ENCODE measurements at regions not wholly inside any gene's neighbourhood (a gene's known extent, or its start where the extent isn't known, plus 50 kb on each side); places are given as distances from the start of the nearest gene placed in this dataset.
"Not testable (repeated sequence)": the region's sequence is repeated elsewhere in the genome, so short reads cannot be mapped to it uniquely, and the experiment has no call there.

DNA sequence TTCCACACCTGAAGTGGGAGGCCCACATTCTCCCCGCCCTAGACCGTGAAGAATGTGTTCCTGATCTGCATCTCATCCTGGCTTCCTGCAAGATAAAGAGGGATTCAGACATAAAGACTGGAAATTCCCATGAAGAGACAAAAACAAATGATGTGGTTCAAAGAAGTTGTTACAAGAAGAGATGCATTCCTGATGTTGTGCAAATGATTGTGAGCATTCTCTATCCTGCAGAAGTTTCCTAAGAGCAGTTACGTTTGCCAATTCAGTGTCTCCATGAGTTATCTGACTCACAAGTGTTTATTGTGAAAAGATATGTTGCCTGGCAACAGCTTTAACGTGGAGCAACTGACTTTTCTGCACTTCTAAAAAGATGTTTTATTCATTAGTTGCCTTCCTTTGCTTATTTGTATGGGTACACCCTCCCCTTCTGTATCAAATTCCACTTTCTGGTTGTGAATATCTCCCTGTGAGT, 107.8 kb downstream of the ZIC4 start:
- WGBS, 2 donors (ENCODE audit: extremely low coverage in 2 of 2, insufficient read length in 2 of 2, insufficient replicate concordance in 1 of 2) = no CpG with 5 or more reads among the region's 4 CpGs
- DNase-seq (ENCODE audit: low spot score) = peak; percentile 11

DNA sequence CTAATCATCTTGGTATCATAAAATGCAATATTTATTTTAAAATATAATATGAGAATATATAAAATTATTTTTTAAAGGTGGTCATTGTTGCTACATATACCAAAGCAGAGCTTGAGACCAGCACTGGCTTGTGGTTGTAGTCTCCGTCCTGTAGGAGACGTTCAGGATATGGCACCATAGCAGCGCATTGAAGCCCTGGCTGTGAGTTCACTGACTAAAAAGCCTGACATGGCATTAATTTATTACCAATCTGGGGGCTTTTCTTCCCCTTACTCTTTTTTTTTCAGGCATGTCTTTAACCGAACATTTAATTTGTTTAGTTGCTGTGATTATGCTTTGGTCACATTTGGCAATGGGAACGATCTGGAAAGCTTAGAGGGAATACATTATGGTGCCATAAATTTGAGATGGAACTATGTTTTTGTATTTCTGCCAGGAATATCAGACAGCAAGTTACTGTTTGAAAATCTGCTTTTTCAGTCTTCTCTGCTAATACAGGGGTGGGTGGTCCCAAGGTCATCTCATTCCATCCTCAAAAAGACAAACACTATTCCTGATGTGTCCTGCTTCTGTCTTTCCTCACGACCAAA, 108.5 kb downstream of the ZIC4 start:
- Histone ChIP-seq H2BK12ac (ENCODE audit: low read length) (no peak overlapping the region), H3K27ac (replicated peaks; ENCODE audit: low read length) (no peak overlapping the region), H2AFZ (ENCODE audit: low read length) (peak overlapping the region; percentile 78), H2BK5ac (ENCODE audit: low read length) (no peak overlapping the region), H3K14ac (ENCODE audit: low read length) (no peak overlapping the region), H3K23ac (ENCODE audit: low read depth, low read length, poor library complexity) (no peak overlapping the region), H3K4me3 (ENCODE audit: low read length in 2 of 2) (peak overlapping the region in 1 of 2 donors; percentile 35), H4K91ac (ENCODE audit: low read depth, low read length, poor library complexity) (no peak overlapping the region), H3K36me3 (replicated peaks in 1 of 2; ENCODE audit: control insufficient read depth in 2 of 2, insufficient read depth in 2 of 2, low read length in 2 of 2) (no peaks in the 10 kb centered on the region), H4K8ac (ENCODE audit: low read depth, low read length) (no peak overlapping the region), H3K27me3 (ENCODE audit: control insufficient read depth in 3 of 3, insufficient read depth in 3 of 3, low read depth in 1 of 3, low read length in 3 of 3) (no peaks in the 10 kb centered on the region), H2AK5ac (ENCODE audit: low read depth, low read length) (no peak overlapping the region), H2BK15ac (ENCODE audit: low read length) (no peak overlapping the region), H3K18ac (ENCODE audit: low read length) (no peak overlapping the region), H3K4me2 (ENCODE audit: insufficient read depth, low read length, poor library complexity, severe bottlenecking) (no peak overlapping the region), H2BK120ac (ENCODE audit: low read depth, low read length) (no peak overlapping the region), H3K4me1 (ENCODE audit: control insufficient read depth in 2 of 2, insufficient read depth in 1 of 2, low read depth in 1 of 2, low read length in 2 of 2) (peaks cover 4 to 15% of the 10 kb centered on the region in 2 donors), H3K79me1 (ENCODE audit: low read depth, low read length) (no peaks in the 10 kb centered on the region), H3K4ac (ENCODE audit: low read length) (no peak overlapping the region), H3K9me3 (replicated peaks in 1 of 2; ENCODE audit: control insufficient read depth in 2 of 2, insufficient read depth in 1 of 2, low read depth in 1 of 2, low read length in 2 of 2) (no peaks in the 10 kb centered on the region), H3K9ac (ENCODE audit: low read depth, low read length, poor library complexity) (no peak overlapping the region)
- no CpG with 5 or more reads among the region's 6 CpGs for WGBS, 2 donors (ENCODE audit: extremely low coverage in 2 of 2, insufficient read length in 2 of 2, insufficient replicate concordance in 1 of 2)
- DNase-seq (ENCODE audit: low spot score) = no peak

More for the DNA sequence above, 107.8 kb downstream of the ZIC4 start:
- Histone ChIP-seq H2AK5ac (ENCODE audit: low read depth, low read length) (no peak overlapping the region), H3K4ac (ENCODE audit: low read length) (no peak overlapping the region), H3K9ac (ENCODE audit: low read depth, low read length, poor library complexity) (no peak overlapping the region), H2AFZ (ENCODE audit: low read length) (peak overlapping the region; percentile 78), H3K9me3 (replicated peaks in 1 of 2; ENCODE audit: control insufficient read depth in 2 of 2, insufficient read depth in 1 of 2, low read depth in 1 of 2, low read length in 2 of 2) (no peaks in the 10 kb centered on the region), H2BK120ac (ENCODE audit: low read depth, low read length) (no peak overlapping the region), H3K27ac (replicated peaks; ENCODE audit: low read length) (no peak overlapping the region), H3K23ac (ENCODE audit: low read depth, low read length, poor library complexity) (no peak overlapping the region), H3K36me3 (replicated peaks in 1 of 2; ENCODE audit: control insufficient read depth in 2 of 2, insufficient read depth in 2 of 2, low read length in 2 of 2) (no peaks in the 10 kb centered on the region), H4K8ac (ENCODE audit: low read depth, low read length) (no peak overlapping the region), H3K4me1 (ENCODE audit: control insufficient read depth in 2 of 2, insufficient read depth in 1 of 2, low read depth in 1 of 2, low read length in 2 of 2) (peaks cover 4 to 15% of the 10 kb centered on the region in 2 donors), H2BK5ac (ENCODE audit: low read length) (no peak overlapping the region), H3K79me1 (ENCODE audit: low read depth, low read length) (no peaks in the 10 kb centered on the region), H3K14ac (ENCODE audit: low read length) (no peak overlapping the region), H3K27me3 (ENCODE audit: control insufficient read depth in 3 of 3, insufficient read depth in 3 of 3, low read depth in 1 of 3, low read length in 3 of 3) (no peaks in the 10 kb centered on the region), H4K91ac (ENCODE audit: low read depth, low read length, poor library complexity) (no peak overlapping the region), H3K4me3 (ENCODE audit: low read length in 2 of 2) (peak overlapping the region in 1 of 2 donors; percentile 35), H2BK12ac (ENCODE audit: low read length) (no peak overlapping the region), H3K4me2 (ENCODE audit: insufficient read depth, low read length, poor library complexity, severe bottlenecking) (no peak overlapping the region), H2BK15ac (ENCODE audit: low read length) (no peak overlapping the region), H3K18ac (ENCODE audit: low read length) (no peak overlapping the region)

DNA sequence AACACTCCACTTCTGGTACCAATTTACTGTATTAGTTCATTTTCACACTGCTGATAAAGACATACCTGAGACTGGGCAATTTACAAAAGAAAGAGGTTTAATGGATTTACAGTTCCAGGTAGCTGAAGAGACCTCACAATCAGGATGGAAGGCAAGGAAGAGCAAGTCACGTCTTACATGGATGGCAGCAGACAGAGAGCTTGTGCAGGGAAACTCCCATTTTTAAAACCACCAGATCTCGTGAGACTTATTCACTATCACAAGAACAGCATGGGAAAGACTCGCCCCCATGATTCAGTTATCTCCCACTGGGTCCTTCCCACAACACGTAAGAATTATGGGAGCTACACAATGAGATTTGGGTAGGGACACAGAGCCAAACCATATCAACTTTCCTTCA, 119.0 kb downstream of the ZIC4 start:
- H3K4me3 ChIP-seq (ENCODE audit: low read length in 2 of 2); H3K27me3 ChIP-seq (ENCODE audit: control insufficient read depth in 3 of 3, insufficient read depth in 3 of 3, low read depth in 1 of 3, low read length in 3 of 3); H3K23ac ChIP-seq (ENCODE audit: low read depth, low read length, poor library complexity); H3K18ac ChIP-seq (ENCODE audit: low read length); H2BK5ac ChIP-seq (ENCODE audit: low read length); H3K14ac ChIP-seq (ENCODE audit: low read length); H3K4ac ChIP-seq (ENCODE audit: low read length); H3K79me1 ChIP-seq (ENCODE audit: low read depth, low read length); H3K9me3 ChIP-seq (replicated peaks in 1 of 2; ENCODE audit: control insufficient read depth in 2 of 2, insufficient read depth in 1 of 2, low read depth in 1 of 2, low read length in 2 of 2); H4K8ac ChIP-seq (ENCODE audit: low read depth, low read length); DNase-seq (ENCODE audit: low spot score); H3K4me1 ChIP-seq (ENCODE audit: control insufficient read depth in 2 of 2, insufficient read depth in 1 of 2, low read depth in 1 of 2, low read length in 2 of 2); H3K36me3 ChIP-seq (replicated peaks in 1 of 2; ENCODE audit: control insufficient read depth in 2 of 2, insufficient read depth in 2 of 2, low read length in 2 of 2); H2AK5ac ChIP-seq (ENCODE audit: low read depth, low read length); H2AFZ ChIP-seq (ENCODE audit: low read length); H2BK15ac ChIP-seq (ENCODE audit: low read length); H2BK12ac ChIP-seq (ENCODE audit: low read length); H4K91ac ChIP-seq (ENCODE audit: low read depth, low read length, poor library complexity); H3K4me2 ChIP-seq (ENCODE audit: insufficient read depth, low read length, poor library complexity, severe bottlenecking); H2BK120ac ChIP-seq (ENCODE audit: low read depth, low read length); H3K9ac ChIP-seq (ENCODE audit: low read depth, low read length, poor library complexity); H3K27ac ChIP-seq (replicated peaks; ENCODE audit: low read length): not testable (repeated sequence)
- WGBS, 2 donors (ENCODE audit: extremely low coverage in 2 of 2, insufficient read length in 2 of 2, insufficient replicate concordance in 1 of 2) = no CpG with 5 or more reads among the region's 4 CpGs

DNA sequence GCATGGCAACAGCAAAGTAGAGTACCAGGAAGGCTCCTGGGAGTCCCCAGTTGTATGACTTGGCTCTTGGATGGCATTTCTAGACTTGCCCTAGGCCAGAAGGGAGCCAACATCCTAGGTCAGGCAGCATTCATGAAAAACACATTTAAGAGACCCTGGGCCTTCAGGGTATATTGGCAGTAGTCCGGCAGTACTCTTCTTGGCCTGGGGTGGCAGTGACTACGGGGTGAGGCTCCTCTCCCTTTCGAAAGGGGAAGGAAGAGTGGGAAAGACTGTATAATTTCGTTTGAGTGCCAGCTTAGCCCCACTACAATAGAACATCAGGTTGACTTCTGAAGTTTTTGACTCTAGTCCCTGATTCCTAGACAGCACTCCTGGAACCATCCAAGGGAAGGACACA, 136.4 kb downstream of the ZIC4 start:
- no peak overlapping the region for H3K18ac ChIP-seq (ENCODE audit: low read length)
- WGBS, 2 donors (ENCODE audit: extremely low coverage in 2 of 2, insufficient read length in 2 of 2, insufficient replicate concordance in 1 of 2) = no CpG with 5 or more reads among the region's 4 CpGs
- no peak overlapping the region for H2BK120ac ChIP-seq (ENCODE audit: low read depth, low read length)
- no peak overlapping the region for H2AFZ ChIP-seq (ENCODE audit: low read length)
- no peak overlapping the region for H4K8ac ChIP-seq (ENCODE audit: low read depth, low read length)
- no peaks in the 10 kb centered on the region for H3K36me3 ChIP-seq (replicated peaks in 1 of 2; ENCODE audit: control insufficient read depth in 2 of 2, insufficient read depth in 2 of 2, low read length in 2 of 2)
- no peak overlapping the region for H3K23ac ChIP-seq (ENCODE audit: low read depth, low read length, poor library complexity)
- no peaks in the 10 kb centered on the region for H3K27me3 ChIP-seq (ENCODE audit: control insufficient read depth in 3 of 3, insufficient read depth in 3 of 3, low read depth in 1 of 3, low read length in 3 of 3)
- no peaks in the 10 kb centered on the region for H3K4me1 ChIP-seq (ENCODE audit: control insufficient read depth in 2 of 2, insufficient read depth in 1 of 2, low read depth in 1 of 2, low read length in 2 of 2)
- H3K9ac ChIP-seq (ENCODE audit: low read depth, low read length, poor library complexity) = no peak overlapping the region
- H3K27ac ChIP-seq (replicated peaks; ENCODE audit: low read length) = no peak overlapping the region
- DNase-seq (ENCODE audit: low spot score) = no peak
- no peak overlapping the region for H3K14ac ChIP-seq (ENCODE audit: low read length)
- H3K4me3 ChIP-seq (ENCODE audit: low read length in 2 of 2) = no peak overlapping the region
- no peak overlapping the region for H3K4ac ChIP-seq (ENCODE audit: low read length)
- no peak overlapping the region for H2BK5ac ChIP-seq (ENCODE audit: low read length)
- no peak overlapping the region for H3K4me2 ChIP-seq (ENCODE audit: insufficient read depth, low read length, poor library complexity, severe bottlenecking)
- no peak overlapping the region for H4K91ac ChIP-seq (ENCODE audit: low read depth, low read length, poor library complexity)
- H2BK15ac ChIP-seq (ENCODE audit: low read length) = no peak overlapping the region
- H3K79me1 ChIP-seq (ENCODE audit: low read depth, low read length) = no peaks in the 10 kb centered on the region
- no peak overlapping the region for H2AK5ac ChIP-seq (ENCODE audit: low read depth, low read length)
- no peak overlapping the region for H2BK12ac ChIP-seq (ENCODE audit: low read length)
- peaks cover 0 to 5% of the 10 kb centered on the region in 2 donors for H3K9me3 ChIP-seq (replicated peaks in 1 of 2; ENCODE audit: control insufficient read depth in 2 of 2, insufficient read depth in 1 of 2, low read depth in 1 of 2, low read length in 2 of 2)
